ENCODE measurements at regions not wholly inside any gene's neighbourhood (a gene's known extent, or its start where the extent isn't known, plus 50 kb on each side); places are given as distances from the start of the nearest gene placed in this dataset.

GRCh38 chr2:155766342-155767115 lies 566.0 kb downstream of the NR4A2 start:
- H3K9me3 Mint-ChIP-seq = peaks cover 27% of the 10 kb centered on the region
- intact Hi-C loops (cut with micrococcal nuclease) = no loop called here
- no peaks in the 10 kb centered on the region for H3K27me3 Mint-ChIP-seq
- H3K36me3 Mint-ChIP-seq (ENCODE audit: low read depth) = no peaks in the 10 kb centered on the region
- no peaks in the 10 kb centered on the region for H3K4me1 Mint-ChIP-seq (ENCODE audit: low read depth)
- H3K27ac Mint-ChIP-seq = no peak overlapping the region
- no peak overlapping the region for H3K4me3 Mint-ChIP-seq

GRCh38 chr2:155755481-155755880 lies 577.0 kb downstream of the NR4A2 start:
- H3K9me3 Mint-ChIP-seq = no peaks in the 10 kb centered on the region
- H3K27me3 Mint-ChIP-seq = no peaks in the 10 kb centered on the region
- H3K36me3 Mint-ChIP-seq (ENCODE audit: low read depth) = no peaks in the 10 kb centered on the region
- H3K4me1 Mint-ChIP-seq (ENCODE audit: low read depth) = no peaks in the 10 kb centered on the region
- H3K4me3 Mint-ChIP-seq = no peak overlapping the region
- intact Hi-C loops (cut with micrococcal nuclease) = no loop called here
- H3K27ac Mint-ChIP-seq = no peak overlapping the region

- intact Hi-C loops (cut with micrococcal nuclease) = no loop called here
- Mint-ChIP-seq H3K9me3 (peaks cover 6% of the 10 kb centered on the region), H3K27me3 (no peaks in the 10 kb centered on the region), H3K4me3 (no peak overlapping the region), H3K36me3 (ENCODE audit: low read depth) (no peaks in the 10 kb centered on the region), H3K4me1 (ENCODE audit: low read depth) (no peaks in the 10 kb centered on the region), H3K27ac (no peak overlapping the region)
Measured at GRCh38 chr2:155748131-155748530, 584.4 kb downstream of the NR4A2 start.

- intact Hi-C loops (cut with micrococcal nuclease) = no loop called here
- Mint-ChIP-seq H3K9me3 (peaks cover 8% of the 10 kb centered on the region), H3K4me3 (no peak overlapping the region), H3K4me1 (ENCODE audit: low read depth) (no peaks in the 10 kb centered on the region), H3K36me3 (ENCODE audit: low read depth) (no peaks in the 10 kb centered on the region), H3K27me3 (no peaks in the 10 kb centered on the region), H3K27ac (no peak overlapping the region)
Measured at GRCh38 chr2:155747531-155747930, 585.0 kb downstream of the NR4A2 start.

DNA sequence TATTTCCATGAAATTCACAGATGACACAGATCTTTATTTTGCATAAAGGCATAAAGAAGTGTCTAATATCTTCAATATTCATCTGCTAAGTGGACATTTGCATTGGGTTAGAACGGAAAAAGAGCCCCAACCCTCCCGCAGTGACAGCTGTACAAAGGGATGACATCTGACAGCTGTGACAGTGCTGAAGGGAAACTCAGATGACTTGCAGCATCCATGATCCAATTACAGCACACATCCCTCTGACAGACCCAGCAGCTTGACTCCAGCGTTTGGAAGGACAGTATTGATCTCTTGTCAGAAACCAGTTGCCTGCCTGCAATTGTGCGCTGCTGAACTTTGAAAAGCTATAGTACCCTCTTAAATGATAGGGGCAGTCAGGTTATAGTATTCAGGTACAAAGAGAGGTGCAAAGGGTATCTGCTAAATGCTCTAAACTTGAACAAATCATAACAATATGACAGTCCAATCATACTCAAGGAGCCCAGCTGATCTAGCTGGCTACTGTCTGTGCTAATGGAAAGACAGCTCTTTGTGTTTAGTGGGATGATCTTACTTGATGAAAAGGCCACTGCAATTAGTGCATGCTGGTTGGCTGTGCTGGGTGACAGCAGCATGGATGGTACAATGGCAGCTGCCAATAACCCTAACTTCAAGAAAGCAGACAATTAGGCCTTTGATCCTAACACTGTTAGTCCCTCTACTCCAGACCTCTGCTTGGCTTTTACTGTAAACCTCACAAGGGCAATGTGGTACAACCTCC lies 599.2 kb downstream of the NR4A2 start:
- Mint-ChIP-seq H3K4me3 (no peak overlapping the region), H3K27ac (no peak overlapping the region), H3K4me1 (ENCODE audit: low read depth) (no peaks in the 10 kb centered on the region), H3K36me3 (ENCODE audit: low read depth) (no peaks in the 10 kb centered on the region), H3K27me3 (no peaks in the 10 kb centered on the region), H3K9me3 (no peaks in the 10 kb centered on the region)
- intact Hi-C loops (cut with micrococcal nuclease) = no loop called here

- intact Hi-C loops (cut with micrococcal nuclease) = no loop called here
- H3K36me3 Mint-ChIP-seq (ENCODE audit: low read depth) = no peaks in the 10 kb centered on the region
- H3K4me1 Mint-ChIP-seq (ENCODE audit: low read depth) = no peaks in the 10 kb centered on the region
- peaks cover 3% of the 10 kb centered on the region for H3K27me3 Mint-ChIP-seq
- no peak overlapping the region for H3K4me3 Mint-ChIP-seq
- H3K9me3 Mint-ChIP-seq = no peaks in the 10 kb centered on the region
- no peak overlapping the region for H3K27ac Mint-ChIP-seq
Measured at GRCh38 chr2:155730804-155731203, 601.7 kb downstream of the NR4A2 start.

DNA sequence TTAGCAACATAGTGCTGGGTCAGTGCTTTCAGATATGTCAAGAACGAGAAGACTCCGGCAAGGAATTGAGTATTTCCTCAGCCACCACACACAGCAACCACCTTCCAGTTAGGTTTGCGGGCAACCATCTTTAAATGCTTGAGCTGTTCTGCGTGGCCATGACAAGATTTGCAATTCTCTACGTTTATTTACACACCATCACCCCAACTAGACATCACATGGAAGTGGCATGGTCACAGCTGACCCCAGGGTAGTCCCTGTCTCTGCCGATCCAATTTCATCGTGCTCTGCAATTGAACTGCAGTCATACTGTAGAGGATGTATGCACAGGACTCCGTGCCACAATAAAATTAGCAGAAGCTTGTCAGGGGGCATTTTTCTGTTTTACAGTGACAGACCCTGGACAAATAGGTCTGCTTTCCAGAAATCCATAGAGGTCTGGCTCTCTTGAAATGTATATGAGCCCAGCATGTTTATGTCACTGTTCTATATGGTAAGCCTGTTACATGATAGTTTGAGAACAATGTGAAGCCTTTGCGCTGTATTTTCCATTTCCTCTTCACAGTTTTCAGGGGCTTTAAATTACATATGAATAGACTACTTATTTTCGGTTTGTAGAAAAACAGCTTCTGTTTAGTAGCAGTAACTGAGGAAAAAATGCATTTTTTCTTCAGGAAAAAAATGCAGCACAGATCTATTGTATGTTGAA lies 605.2 kb downstream of the NR4A2 start:
- Mint-ChIP-seq H3K27ac (no peak overlapping the region), H3K4me1 (ENCODE audit: low read depth) (no peaks in the 10 kb centered on the region), H3K27me3 (peaks cover 4% of the 10 kb centered on the region), H3K36me3 (ENCODE audit: low read depth) (no peaks in the 10 kb centered on the region), H3K4me3 (peak overlapping the region; percentile 32), H3K9me3 (no peaks in the 10 kb centered on the region)
- intact Hi-C loops (cut with micrococcal nuclease) = no loop called here

DNA sequence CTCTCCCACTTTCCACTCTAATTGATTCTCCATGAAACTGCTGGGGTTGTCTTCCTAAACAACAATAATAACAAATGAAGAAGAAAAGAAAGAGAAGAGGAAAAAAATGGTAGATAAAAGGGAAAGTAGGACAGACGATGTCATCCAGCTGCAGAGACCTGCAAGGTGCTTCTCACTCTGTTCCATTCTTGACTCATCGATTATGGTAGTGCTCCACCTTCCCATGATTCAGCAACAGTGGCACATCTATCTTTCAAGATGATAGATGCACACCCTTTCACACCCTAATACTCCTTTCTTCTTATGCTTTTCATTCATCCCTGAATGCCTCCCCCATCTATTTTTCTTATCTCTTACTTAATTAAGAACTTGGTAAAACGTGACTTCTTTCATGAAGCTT lies 610.2 kb downstream of the NR4A2 start:
- no peaks in the 10 kb centered on the region for H3K4me1 Mint-ChIP-seq (ENCODE audit: low read depth)
- no peaks in the 10 kb centered on the region for H3K36me3 Mint-ChIP-seq (ENCODE audit: low read depth)
- no peaks in the 10 kb centered on the region for H3K9me3 Mint-ChIP-seq
- peaks cover 4% of the 10 kb centered on the region for H3K27me3 Mint-ChIP-seq
- H3K27ac Mint-ChIP-seq = no peak overlapping the region
- no peak overlapping the region for H3K4me3 Mint-ChIP-seq
- intact Hi-C loops (cut with micrococcal nuclease) = no loop called here

GRCh38 chr2:155715705-155716104 lies 616.8 kb downstream of the NR4A2 start:
- Mint-ChIP-seq H3K9me3 (no peaks in the 10 kb centered on the region), H3K36me3 (ENCODE audit: low read depth) (no peaks in the 10 kb centered on the region), H3K27me3 (peaks cover 4% of the 10 kb centered on the region), H3K27ac (no peak overlapping the region), H3K4me3 (no peak overlapping the region), H3K4me1 (ENCODE audit: low read depth) (no peaks in the 10 kb centered on the region)
- intact Hi-C loops (cut with micrococcal nuclease) = no loop called here

GRCh38 chr2:155714983-155715382 lies 617.5 kb downstream of the NR4A2 start:
- intact Hi-C loops (cut with micrococcal nuclease) = no loop called here
- Mint-ChIP-seq H3K27ac (no peak overlapping the region), H3K4me1 (ENCODE audit: low read depth) (no peaks in the 10 kb centered on the region), H3K36me3 (ENCODE audit: low read depth) (no peaks in the 10 kb centered on the region), H3K27me3 (peaks cover 4% of the 10 kb centered on the region), H3K4me3 (no peak overlapping the region), H3K9me3 (no peaks in the 10 kb centered on the region)

GRCh38 chr2:155708071-155708470 lies 624.5 kb downstream of the NR4A2 start:
- Mint-ChIP-seq H3K4me1 (ENCODE audit: low read depth) (no peaks in the 10 kb centered on the region), H3K9me3 (no peaks in the 10 kb centered on the region), H3K27me3 (peaks cover 4% of the 10 kb centered on the region), H3K4me3 (no peak overlapping the region), H3K27ac (no peak overlapping the region), H3K36me3 (ENCODE audit: low read depth) (no peaks in the 10 kb centered on the region)
- intact Hi-C loops (cut with micrococcal nuclease) = no loop called here

DNA sequence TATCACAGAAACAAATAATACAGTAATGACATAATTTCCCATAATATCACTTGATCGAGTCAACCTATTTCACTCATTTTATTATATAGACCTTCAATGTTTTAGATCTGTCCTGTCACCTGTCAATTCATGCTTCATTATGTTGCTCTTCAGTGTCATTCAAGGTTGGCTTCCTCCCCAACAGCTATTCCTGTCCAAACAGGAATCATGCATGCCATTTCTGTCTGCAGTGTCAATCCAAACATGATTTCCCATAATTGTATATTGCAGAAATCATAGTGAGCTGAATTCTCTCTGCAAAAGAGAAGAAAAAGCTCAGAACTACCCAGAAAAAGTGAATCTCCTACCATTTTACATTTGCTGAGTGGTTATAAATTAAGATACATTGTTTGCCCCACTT lies 628.6 kb downstream of the NR4A2 start:
- Mint-ChIP-seq H3K4me1 (ENCODE audit: low read depth) (peaks cover 14% of the 10 kb centered on the region), H3K36me3 (ENCODE audit: low read depth) (no peaks in the 10 kb centered on the region), H3K9me3 (peaks cover 9% of the 10 kb centered on the region), H3K27me3 (no peaks in the 10 kb centered on the region), H3K4me3 (no peak overlapping the region), H3K27ac (no peak overlapping the region)
- intact Hi-C loops (cut with micrococcal nuclease) = no loop called here

DNA sequence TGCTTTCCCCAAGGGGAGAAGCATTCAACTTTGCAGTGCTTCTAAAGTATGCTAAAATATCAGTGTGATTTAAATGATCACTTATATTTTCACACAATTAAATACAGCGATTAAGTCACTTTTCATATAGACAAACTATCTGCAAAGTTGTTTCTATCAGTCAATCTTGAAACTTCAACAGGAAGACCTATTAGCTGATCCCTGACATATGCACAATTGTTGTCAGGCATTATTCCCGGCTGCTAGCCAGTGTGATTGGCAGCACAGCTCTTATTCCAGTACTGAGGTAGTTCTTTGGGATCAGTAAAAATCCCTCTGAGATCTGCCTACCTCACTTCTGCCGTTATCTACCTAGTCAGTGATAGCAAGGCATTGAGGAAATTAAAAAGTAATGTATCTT lies 629.5 kb downstream of the NR4A2 start:
- Mint-ChIP-seq H3K27me3 (no peaks in the 10 kb centered on the region), H3K9me3 (peaks cover 10% of the 10 kb centered on the region), H3K4me1 (ENCODE audit: low read depth) (peaks cover 14% of the 10 kb centered on the region), H3K27ac (peak overlapping the region; percentile 73), H3K4me3 (no peak overlapping the region), H3K36me3 (ENCODE audit: low read depth) (peaks cover under 1% of the 10 kb centered on the region)
- intact Hi-C loops (cut with micrococcal nuclease) = no loop called here

DNA sequence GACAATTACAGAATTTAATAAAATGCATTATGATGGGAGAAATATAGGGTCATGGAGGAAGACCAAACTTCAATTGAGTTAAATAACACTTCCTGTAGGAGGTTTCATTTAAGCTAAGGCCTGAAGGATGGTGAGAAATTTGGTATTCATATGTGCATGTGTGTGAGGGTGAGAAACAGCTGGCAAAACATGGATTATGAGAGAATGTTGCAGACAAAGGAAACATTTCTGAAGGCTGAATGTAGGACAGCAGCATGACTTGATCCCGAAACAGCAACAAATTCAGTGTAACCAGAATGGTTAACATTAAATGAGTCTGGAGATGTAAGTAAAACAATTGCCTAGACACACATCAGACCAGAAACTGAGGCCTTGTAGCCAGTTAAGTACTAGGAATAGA lies 630.8 kb downstream of the NR4A2 start:
- Mint-ChIP-seq H3K36me3 (ENCODE audit: low read depth) (peaks cover 11% of the 10 kb centered on the region), H3K4me1 (ENCODE audit: low read depth) (peaks cover 20% of the 10 kb centered on the region), H3K27me3 (no peaks in the 10 kb centered on the region), H3K9me3 (peaks cover 19% of the 10 kb centered on the region), H3K4me3 (no peak overlapping the region), H3K27ac (no peak overlapping the region)
- intact Hi-C loops (cut with micrococcal nuclease) = no loop called here

All from dendritic cell treated with granulocyte-macrophage colony-stimulating factor and Interleukin-4, amounts not matched to agents 40 ng/mL and 50 ng/mL, for 4 days (primary cell).